Erythroblast (primary cell): ENCODE measurements at regions not wholly inside any gene's neighbourhood (a gene's known extent, or its start where the extent isn't known, plus 50 kb on each side); places are given as distances from the start of the nearest gene placed in this dataset.

Experiments used
- GATA1 ChIP-seq: IDR thresholded peaks from 2 replicates; pipeline ENCODE4 v1.6.1; 2011; ENCODE audit warnings: low read depth, mild to moderate bottlenecking, control low read depth, low read length, moderate library complexity
- POLR2A ChIP-seq: IDR thresholded peaks from 2 replicates; pipeline ENCODE4 v1.6.1; 2011; ENCODE audit warnings: mild to moderate bottlenecking, low read length

- TF ChIP-seq POLR2A: no peak
- TF ChIP-seq GATA1: no peak
These were observed 530.3 kb downstream of the ZIC1 start for GRCh38 chr3:147939425-147939824.
